Suppressor macrophage treated with lipopolysaccharide for 4 hours (primary cell): ENCODE measurements at regions not wholly inside any gene's neighbourhood (a gene's known extent, or its start where the extent isn't known, plus 50 kb on each side); places are given as distances from the start of the nearest gene placed in this dataset.
A peak's percentile ranks its signal among the peaks of the same experiment; 100 is the strongest.
"Not testable (repeated sequence)": the region's sequence is repeated elsewhere in the genome, so short reads cannot be mapped to it uniquely, and the experiment has no call there.

ENCODE experiments used
- DNase-seq: peaks from one replicate; pipeline ENCODE4 v3.0.0-alpha.2; 2020

DNA sequence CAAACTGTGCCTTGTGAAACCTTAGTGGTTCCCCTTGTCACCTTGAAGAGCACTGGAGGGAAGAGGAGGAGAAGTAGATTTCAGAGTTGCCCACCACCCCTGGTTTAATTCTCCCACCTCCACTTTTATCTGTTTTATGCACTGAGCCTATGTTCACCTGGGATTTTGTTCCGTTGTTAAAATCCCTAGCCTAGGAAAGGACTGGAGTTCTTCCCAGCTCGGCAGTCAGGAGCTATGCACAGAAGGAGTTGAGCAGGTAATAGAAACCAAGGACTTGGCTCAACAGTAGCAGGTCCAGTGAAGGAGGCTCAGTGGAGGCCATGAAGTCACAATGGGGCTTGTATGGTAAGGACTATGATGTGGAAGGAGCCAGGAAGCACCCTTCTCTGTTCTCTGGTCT lies 182.4 kb upstream of the ADRA1D start:
- no peak for DNase-seq

DNA sequence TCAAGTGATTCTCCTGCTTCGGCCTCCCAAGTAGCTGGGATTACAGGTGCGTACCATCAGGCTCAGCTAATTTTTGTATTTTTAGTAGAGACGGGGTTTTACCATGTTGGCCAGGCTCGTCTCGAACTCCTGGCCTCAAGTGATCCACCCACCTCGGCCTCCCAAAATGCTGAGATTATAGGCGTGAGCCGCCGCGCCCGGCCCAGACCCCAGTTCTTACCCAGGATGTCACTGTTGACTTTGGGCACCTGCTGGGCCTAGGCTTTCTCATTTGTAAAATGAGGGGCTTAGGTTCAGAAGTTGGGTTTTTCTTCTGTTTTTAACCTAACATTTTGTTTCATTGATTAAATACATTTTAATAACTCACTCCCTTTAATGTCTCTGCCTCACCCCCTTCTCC lies 181.7 kb upstream of the ADRA1D start:
- not testable (repeated sequence) for DNase-seq

DNA sequence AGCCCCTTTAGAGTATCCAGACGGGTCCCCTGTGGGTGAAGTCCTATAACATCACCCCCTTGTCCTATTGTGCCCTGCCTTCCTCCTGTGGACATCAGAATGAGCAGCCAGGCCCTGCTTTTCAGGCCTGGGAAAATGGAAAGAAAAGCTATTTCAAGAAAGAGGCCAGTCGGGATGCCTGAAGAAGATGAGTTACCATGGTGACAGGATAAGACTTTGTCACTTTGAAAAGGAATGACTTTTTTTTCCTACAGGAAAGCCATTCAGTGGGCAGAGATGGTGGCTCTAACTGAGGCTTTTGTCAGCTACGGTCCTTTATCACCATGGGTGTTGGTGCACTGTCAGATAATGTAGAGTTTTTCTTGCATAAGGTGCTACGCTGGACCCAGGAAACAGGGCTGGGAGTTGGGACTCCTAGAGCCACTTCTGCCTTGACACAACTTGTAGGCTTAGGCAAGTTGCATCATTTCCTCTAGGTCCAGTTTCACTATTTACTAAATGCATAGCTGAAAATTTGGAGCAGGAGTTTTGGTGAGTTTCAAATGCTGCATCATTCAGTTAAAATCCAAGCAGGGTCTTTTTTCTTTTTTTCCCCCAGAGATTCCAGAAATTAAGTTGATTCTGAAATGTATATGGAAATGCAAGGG lies 179.0 kb upstream of the ADRA1D start:
- peak; percentile 43 for DNase-seq

DNA sequence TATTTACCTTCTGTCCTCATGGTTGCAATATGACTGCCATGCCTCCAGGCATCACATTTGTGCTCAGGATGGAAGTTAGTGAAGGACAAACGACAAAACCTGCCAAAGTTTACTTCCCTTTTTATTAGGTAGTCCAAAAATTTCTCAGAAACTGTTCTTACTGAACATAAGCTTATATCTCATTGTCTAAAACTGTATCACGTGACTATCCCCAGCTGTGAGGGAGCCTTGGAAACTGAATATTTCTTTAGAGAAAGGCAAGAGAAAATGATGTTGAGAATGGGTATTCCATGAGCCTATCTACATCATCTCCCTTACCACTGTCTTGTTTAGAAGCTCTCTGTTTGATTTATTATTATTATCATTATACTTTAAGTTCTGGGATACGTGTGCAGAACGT lies 169.1 kb upstream of the ADRA1D start:
- DNase-seq: no peak

DNA sequence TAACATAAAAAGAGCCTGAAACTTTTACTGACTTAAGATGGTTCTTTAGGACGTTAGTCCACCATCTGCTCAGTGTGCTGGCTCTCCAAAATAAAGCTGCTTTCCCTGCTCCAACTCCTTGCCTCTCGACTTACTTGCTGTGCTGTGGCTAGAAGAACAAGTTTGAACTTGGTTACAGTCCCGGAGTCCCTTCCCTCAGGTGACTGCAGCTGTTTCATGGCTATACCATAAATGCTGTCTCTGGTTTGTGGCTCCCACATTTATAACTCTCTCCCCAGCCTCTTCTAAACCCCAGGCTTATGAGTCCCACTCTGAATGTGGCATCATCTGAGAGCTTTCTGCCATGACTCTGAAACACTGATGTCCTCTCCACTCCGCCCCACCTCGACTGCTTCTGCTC lies 166.2 kb upstream of the ADRA1D start:
- peak; percentile 22 for DNase-seq

DNA sequence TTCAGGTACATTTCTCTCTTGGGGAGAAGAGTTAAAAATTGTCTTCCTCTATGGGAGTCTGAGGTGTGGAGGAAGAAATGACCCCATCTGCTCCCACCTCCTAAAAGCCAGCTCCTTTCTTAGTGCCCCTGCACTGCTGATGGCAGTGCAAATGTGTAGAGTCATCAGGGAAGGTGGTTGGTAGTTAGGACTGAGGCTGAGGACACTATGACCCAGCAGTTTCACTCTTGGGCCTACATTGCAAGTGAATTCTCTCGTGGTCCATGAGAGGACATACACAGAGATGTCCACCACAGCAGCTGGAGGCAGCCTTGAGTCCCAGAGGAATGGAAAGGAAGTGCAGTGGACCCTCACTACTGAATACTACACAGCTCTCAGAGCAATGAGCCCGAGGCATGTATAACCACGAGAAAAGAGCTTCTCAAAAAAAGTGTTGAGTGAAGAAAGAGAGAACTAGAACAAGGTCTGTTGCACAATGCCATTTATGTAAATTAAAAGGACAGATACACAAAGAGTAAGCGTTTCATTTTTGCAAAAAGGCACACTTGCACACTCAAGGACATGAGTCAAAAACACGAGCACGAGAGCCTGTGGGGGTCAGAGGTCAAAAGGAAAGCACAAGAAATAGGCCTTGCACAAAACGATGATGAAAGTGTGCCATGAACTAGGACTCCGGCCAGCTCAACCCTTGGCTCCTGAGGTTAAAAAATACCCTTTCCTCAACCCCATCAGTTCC lies 164.4 kb upstream of the ADRA1D start:
- peak; percentile 92 for DNase-seq

DNA sequence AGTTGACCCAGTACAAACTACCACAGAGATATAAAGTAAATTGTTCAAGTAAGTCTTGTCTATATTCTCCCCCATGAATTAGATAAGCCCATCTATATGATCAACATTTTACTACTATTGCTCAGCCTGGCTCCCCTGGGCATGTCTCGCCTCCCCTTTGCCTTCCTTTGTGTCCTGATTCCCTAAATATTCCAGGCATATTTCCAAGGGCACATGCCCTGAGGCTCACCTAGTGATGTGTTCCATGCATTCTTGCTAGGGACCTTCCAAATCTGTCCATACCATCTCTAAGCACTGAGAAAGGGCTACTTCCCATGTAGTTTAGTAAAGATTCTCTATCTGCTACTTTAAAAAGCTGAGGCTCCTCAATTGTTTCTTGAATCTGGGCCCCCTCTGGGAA lies 163.1 kb upstream of the ADRA1D start:
- no peak for DNase-seq

DNA sequence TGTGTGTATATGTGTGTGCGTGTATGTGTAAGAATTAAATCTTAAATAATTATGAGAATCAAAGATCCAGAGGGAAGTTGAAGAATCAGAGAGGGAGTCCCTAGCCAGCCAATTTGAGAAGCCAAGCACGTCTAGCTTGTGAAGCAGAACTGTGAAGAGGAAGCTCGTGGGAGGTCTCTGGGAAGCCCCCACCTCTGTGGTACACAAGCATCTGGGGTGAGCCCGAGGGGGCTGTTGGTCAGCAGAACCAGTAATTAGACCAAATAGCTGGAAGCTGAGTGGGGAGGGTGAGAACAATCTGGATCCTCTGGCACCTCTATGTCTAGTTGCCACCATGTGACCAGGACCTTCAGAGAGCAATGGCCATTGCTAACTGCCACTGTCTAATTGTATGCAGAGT lies 162.7 kb upstream of the ADRA1D start:
- DNase-seq: peak; percentile 46

DNA sequence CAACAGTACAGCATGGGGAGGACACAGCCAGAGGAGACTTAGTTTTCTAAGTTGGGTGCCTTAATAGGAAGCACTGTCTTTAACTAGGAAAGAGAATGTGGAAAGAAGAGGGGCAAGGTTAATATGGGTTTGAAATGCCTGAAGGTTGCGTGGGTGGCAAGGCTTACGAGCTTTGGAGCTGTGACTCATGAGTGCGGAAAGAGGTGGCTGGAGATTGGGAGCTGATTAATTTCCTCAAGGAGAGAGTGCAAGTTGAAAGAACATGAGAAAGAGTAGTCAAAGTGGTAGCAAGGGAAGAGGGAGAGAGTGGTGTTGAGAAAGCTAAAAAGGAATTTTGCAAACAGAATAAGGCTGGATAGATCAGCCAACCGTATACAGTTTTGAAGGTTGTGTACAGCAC lies 157.5 kb upstream of the ADRA1D start:
- DNase-seq: no peak

DNA sequence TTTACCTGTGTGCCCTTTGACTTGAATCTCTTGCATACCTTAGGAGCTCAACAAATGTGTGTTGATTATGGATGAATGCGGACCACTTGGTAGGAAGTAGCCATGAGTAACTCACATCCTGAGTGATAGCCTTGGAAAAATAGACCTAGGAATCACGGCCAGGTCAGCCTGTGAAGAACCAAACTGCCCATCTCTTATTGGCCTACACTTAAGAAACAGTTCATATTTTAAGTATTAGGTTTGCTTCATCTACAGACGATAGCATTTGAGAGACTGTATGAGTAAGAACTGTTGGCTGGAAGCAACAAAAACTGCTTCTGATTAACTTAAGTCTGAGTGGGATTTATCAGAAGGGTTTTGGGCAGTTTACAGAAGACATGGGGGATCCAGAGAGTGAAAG lies 152.5 kb upstream of the ADRA1D start:
- DNase-seq: no peak

DNA sequence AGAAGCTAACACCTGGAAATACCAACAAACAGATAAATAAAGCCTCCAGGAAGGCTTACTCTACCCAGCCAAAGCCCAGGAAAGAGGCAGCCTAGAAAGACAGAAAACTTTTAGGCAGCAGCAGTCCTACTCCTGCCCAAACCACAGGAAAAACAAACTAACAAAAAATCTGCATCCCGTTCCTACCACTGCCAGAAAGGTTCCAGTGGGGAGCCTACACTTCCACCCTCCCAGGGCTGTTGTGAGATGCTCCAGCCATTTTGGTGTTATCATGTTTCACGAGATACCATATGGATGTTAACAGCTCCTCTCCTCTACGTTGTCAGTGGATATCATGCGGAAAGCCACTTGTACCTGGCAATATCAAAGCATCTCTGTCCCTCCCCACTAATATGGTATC lies 135.9 kb upstream of the ADRA1D start:
- no peak for DNase-seq

DNA sequence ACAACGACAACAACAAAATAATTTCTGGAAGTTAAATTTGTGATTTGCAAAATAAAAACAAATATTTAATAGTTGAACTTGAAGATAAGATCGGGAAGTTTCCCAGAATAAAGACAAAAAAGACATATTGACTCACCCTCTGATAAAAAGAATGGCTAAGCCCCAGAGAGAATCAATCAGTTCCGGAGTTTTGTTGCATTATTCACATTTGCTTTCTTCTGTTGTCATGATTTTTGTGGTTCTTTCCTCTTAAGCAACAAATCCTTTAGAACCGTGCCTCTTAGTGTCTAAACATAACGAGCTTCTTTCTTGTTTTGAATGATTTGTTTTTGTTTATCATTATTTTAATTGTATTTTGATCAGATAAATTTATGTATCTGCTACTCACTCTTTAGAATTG lies 134.9 kb upstream of the ADRA1D start:
- DNase-seq: no peak

DNA sequence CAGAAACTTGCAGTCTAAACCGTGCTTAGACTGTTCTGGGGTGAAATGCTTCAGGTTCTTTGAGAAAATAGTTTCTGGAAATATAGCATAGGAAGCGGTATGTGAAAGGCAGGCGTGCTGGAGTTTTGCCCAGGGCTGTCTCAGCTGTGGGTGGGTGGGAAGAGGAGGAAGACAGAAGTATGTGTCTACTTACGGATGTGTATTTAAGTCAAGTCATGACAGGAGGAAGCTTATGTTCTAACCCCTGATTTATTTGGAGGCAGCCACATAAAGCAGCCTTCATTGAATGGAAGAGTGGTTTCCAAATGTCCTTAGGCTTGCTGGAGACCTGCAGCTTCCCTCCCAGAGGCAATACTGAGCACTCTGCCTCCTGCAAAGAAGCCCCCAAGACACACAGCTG lies 126.8 kb upstream of the ADRA1D start:
- peak; percentile 50 for DNase-seq

DNA sequence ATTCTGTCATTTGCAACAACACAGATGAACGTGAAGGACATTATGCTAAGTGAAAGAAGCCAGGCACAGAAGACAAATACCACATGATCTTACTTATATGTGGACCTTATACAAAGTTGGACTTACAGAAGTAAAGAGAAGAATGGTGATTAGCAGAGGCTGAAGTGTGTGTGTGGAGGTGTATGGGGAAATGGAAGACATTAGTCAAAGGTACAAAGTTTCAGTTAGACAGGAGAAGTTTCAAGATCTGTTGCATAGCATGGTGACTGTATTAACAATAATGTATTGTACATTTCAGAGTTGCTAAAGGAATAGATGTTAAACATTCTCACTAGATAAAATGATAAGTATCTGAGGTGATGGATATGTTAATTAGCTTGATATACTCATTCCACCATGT lies 124.4 kb upstream of the ADRA1D start:
- DNase-seq: no peak

DNA sequence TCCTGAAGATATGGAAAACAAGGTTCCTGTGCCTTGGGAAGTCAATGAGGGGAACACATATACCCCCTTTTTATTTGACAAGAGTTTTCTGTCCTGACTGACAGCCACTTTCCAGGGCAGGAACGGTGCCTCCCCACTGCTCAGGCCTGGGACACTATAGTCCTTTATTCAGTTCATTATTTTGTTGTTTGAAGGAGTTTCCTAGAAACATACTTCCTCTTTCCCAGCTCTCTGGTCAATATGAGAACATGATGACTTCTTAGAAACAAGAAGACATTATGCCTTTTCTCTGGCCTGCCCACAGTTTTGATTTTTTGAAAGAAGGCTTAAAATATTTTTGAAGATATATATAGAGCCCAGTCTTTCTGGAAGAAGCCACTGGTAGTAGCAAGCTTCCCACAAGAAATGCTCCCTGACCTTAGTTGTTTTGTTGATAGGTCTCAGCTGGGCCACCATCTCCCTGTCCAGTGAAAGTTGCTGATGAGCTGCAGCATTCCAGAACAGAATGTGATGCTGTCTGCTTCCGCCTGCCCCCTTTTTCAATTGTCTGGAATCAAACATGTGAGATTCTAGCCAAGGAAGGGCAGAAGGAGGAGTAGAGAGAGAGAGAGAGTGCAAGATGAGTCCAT lies 122.7 kb upstream of the ADRA1D start:
- peak; percentile 64 for DNase-seq

DNA sequence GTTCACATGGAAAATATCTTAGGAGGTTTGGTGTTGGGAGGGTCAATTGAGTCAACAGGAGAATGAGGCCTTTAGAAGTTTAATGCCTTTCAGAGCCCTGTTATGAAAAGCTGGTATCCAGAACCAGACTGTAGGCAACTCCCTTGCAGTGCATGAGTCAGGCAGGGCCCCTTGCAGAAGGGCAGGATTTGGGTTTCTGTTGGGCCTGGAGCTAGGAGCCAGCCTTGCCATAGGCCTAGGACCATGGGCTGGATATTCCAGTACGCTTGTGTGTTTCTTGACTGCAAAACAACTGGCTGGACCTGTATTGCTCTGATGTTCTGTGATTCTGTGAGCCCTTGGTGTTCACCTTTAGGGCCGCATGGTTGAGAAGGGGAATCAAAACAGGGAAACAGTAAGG lies 121.8 kb upstream of the ADRA1D start:
- no peak for DNase-seq

DNA sequence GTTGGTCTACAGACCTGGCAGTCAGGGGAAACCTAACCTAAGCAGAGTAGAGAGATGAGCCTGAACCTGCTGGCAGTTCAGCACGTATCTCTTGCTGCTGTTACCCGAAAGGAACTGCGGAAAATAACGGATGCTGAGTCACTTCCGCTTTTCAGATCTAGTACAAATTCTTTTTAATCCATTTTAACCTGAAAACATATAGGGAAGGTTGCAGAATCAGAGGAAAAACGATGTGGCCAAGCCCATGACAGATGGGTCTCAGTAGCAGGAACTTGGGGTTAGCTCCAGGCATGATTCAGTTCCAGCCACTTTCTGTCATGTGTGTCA lies 120.7 kb upstream of the ADRA1D start:
- DNase-seq: peak; percentile 67

DNA sequence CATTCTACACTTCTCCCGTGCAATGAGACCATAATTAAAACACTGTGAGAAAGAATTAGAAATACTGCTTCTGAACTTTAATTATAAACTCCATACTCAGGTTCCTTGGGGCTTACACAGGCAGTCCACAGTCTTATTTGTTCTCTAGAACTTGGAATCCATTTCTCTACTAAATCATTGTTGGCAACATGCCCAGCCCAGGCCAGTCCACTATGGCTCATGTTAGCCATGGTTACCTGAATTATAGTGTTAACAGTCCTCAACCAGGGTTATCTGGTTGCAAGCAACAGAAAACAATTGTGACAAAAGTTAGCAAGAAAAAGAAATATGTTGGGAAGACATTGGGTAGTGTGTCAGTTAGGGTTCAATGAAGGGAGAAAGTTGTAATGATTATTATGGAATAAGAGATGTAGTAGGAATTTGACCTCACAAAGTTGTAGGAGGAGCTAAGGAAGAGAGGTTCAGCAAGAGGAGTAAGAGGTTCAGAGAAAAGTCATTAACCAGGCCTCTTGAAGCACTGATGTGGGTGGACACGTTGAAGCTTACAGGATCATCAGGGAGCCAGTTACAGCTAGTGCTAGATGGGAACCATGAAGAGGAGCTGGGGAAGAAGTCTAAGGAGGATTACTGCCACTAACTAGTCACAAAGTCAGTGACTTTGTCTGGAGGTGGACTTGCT lies 120.2 kb upstream of the ADRA1D start:
- no peak for DNase-seq

DNA sequence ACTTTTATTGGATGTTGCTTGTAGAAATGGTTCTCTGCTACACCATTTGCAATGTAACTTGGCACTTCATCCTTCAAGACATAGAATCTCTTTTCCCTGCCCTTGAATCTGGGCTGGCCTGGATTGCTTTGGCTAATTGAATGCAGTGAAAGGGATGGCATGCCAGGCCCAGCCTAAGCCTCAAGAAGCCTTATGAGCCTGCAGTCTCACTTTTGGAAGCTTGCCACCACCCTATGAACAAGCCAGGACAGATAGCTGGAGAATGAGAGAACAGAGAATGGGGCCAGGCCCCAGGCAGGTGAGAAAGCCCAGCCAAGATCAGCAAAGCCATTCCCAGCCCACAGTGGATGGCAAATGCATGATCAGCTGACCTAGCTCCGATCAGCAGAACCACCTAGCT lies 117.0 kb upstream of the ADRA1D start:
- no peak for DNase-seq

DNA sequence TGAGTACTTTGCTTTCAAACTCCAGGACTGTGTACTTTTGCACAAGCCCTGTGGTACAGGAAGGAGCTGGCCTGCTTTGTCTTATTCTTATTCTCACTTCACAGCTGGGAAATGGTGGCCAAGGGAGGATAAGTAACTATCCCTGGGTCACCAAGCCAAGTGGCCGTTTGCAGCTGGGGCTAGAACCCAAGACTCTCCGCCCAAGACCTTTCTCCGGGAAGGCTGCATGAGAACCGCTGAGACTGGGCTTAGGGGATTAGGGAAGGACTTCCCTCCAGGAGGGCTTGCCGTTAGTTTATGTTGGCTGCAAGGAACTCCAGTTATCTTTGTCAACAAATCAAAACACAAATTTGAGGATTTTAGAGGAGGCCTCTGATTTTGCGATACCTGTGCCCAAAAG lies 109.5 kb upstream of the ADRA1D start:
- no peak for DNase-seq

DNA sequence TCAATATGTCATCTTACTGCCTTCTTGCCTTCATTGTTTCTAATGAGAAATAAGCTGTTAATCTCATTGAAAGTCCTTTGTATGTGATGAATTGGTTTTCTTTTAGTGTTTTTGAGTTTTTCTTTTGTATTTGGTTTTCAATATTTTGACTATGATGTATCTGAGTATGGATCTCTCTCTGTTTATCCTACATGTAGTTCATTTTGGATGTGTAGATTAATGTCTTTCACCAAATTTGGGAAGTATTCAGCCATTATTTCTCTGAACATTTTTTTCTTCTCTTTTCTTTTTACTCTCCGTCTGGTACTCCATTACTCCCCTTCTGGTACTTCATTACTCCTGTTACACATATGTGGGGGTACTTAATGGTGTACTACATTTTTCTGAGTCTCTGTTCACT lies 103.3 kb upstream of the ADRA1D start:
- DNase-seq: no peak

DNA sequence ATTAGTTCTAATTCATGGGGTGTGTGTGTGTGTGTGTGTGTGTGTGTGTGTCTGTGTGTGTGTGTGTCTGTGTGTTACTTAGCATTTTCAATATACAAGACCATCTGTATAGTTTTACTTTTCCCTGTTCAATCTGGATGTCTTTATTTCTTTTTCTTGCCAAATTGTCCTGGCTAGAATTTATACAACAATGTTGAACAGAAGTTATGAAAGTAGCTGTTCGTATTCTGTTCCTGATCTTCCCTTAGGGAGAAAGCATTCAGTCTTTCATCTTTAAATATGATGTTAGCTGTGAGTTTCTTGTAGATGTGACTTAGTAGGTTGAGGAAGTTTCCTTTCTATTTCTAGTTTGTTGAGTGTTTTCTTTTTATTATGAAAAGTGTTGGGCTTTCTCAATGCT lies 101.0 kb upstream of the ADRA1D start:
- no peak for DNase-seq

DNA sequence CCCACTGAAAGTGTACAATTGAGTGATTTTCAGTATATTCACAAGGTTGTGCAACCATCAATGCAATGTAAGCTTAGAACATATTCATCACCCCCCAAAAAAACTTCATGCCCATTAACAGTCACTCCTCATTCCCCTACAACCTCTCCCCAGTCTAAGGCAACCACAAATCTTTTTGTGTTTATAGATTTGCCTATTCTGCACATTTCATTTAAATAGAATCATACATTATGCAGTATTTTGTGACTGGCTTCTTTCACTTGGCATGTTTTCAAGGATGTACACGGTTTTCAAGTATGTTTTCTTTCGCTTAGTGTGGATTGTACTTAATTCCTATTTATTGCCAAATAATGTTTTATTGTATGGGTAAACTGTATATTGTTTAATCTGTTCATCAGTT lies 95.6 kb upstream of the ADRA1D start:
- no peak for DNase-seq

DNA sequence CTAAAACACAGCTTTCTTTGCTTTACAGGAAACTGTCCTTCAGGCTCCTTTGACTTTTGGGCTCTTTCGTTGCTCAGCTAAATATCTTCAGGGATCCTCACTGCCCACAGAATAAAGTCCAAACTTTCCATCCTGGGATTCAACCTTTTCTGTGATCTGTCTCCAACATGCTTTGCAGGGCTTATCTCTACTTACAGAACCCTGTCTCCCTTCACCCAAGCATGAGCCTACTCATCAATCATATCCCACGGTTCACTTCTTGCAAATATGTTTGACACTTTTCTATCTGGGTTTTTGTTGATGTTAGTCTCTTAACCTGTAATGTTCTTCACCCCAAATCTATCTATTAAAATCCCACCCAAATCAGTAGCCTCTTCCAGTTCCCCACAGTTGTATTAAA lies 93.5 kb upstream of the ADRA1D start:
- no peak for DNase-seq
